Testis (tissue), 2 donors: ENCODE measurements at regions not wholly inside any gene's neighbourhood (a gene's known extent, or its start where the extent isn't known, plus 50 kb on each side); places are given as distances from the start of the nearest gene placed in this dataset.

Experiments used
- CTCF ChIP-seq, 3 experiments: fragments of 450-650 bp in 2 of 3; fragments of 200-600 bp in 1 of 3; sonication (generic) in 1 of 3; IDR thresholded peaks; one replicate each; pipeline ENCODE4 v1.5.1; 2016 to 2019; ENCODE audit warnings: antibody characterized with exemption in 3 of 3, mild to moderate bottlenecking in 2 of 3, moderate library complexity in 1 of 3
- POLR2A ChIP-seq: fragments of 450-650 bp; IDR thresholded peaks from one replicate; pipeline ENCODE4 v1.6.1; 2017; ENCODE audit warnings: antibody characterized with exemption, mild to moderate bottlenecking, moderate library complexity

- no peak for TF ChIP-seq CTCF (IDR thresholded peaks at IDR 0.05)
- TF ChIP-seq POLR2A, result no peak
Observed at GRCh38 chrX:4588056-4588455, 874.6 kb upstream of the PRKX start.
